ENCODE measurements at regions not wholly inside any gene's neighbourhood (a gene's known extent, or its start where the extent isn't known, plus 50 kb on each side); places are given as distances from the start of the nearest gene placed in this dataset.

DNA sequence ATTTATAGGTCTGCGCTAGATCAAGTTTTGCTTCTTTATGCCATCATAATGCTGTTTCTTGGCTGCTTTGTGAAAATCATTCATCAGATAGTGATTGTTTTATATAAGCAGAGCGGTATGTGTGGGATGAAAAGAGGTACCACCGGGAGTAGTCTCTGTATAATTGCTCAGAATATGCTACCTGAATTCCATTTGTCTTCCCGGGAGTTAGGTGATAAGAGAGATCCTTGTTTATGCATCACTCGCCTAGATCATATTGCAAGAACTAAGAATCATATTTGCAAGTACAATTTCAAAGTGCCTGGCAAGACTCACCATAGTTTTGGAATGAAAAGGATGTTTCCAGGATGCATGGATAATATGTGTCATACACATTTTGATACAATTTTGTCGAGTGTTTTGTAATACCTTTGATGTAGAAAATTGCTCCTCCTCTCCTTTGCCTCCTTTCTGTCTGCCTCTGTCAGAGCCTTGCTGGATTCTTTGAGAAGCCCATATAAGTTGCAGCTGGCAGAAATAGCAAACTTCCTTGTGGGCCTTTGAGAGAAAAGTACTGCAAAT lies 1306.0 kb upstream of the SLC10A2 start:
- peak; percentile 79 for DNase-seq (ENCODE audit: low spot score)

DNA sequence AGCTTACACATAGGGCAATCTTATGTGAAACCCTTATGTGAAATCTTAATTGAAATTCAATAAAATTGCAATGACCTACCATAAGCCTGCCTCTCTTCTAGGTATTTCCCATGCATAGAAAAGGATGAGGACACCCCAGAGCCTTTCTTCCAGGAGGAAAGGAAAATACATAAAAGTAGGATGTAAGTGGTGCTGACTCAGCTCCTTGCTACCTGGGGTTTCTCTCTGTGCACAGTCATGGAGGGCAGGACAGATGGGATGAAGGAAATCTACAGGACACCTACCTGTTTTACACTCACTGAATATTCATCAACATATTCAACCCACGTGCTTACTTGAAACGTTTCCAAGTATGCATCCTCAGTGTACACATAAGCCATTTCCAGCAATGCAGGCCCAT lies 1299.2 kb upstream of the SLC10A2 start:
- DNase-seq (ENCODE audit: low spot score): no peak

DNA sequence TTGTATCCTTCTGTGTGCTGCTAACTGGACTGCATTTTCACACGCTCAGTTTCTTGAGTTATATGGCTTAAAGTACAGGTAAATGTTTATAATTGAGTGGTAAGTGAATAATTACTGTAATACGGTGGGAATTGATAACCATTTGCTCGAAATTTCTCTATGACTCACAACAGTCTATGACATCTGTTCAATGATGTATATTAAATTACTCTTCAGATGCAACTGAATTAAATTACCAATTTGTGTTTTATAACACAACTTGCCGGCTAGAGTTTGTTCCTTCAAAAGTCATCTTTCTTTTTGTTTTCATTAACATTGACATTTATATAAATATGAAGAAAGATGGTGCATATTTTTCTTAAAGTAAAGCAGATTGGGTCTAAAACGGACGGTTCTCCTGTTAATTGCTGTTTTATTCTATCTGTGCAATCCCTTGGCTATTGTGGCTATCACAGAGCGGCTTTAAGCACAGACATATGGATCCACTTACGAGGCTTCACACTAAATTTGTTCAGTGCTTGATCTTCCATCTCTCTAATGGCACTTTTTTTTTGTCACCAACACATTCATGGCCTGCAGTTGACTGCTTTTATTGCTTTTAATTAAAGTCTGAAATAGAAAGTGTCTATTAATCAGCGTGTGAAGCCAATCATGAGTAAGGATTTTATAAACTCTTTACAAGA lies 1291.6 kb upstream of the SLC10A2 start:
- no peak for DNase-seq (ENCODE audit: low spot score)

- DNase-seq (ENCODE audit: low spot score): peak; percentile 93
Observed at GRCh38 chr13:104357174-104357573, 1291.0 kb upstream of the SLC10A2 start.

DNA sequence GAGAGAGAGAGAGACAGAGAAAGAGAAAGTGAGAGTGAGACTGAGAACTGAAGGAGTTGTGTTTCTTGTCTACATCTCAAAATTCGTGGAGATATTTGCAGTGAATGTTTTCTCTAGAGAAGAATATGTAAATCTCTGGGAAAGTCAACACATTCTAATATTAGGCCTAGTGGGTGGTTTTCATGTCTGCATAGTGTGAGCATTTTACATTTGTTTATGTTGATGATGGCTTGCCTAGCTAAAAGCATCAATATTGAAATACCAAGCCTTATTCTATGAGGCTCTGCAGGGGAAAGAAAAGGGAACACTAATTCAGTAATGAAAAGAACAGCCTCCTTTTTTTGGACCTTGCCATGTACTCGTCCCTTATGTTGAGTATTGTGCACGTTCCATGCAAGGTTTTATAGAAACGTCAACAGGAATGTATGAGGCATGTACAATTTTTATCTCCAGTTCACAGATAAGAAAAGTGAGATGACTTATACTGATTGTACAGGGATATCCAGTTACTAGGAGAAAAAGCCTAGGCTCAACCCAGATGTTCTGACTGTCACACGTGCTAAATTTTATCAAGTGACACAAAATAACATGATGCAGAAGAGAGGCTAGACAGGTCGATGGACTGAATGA lies 1288.9 kb upstream of the SLC10A2 start:
- DNase-seq (ENCODE audit: low spot score): peak; percentile 86

GRCh38 chr13:104327211-104327610 lies 1261.0 kb upstream of the SLC10A2 start:
- no peak for DNase-seq (ENCODE audit: low spot score)

DNA sequence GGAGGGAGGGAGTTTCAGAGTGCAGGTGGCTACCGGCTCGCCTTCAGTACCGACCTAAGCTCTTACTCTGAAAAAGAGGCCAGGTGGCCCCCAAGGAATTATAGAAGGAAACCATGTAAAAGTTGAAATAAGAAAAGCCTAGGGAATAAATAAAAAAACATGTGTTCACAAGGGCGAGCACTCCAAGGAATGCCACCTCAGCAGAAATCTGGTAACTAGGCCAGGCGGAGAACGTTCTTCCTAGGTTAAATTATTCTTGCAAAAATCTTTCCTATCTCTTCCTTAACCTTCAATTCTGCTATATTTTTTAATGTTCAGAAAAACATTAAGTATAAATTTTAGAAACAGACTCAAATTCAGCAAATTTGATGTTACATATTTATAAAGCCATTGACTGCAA lies 1260.3 kb upstream of the SLC10A2 start:
- no peak for DNase-seq (ENCODE audit: low spot score)

DNA sequence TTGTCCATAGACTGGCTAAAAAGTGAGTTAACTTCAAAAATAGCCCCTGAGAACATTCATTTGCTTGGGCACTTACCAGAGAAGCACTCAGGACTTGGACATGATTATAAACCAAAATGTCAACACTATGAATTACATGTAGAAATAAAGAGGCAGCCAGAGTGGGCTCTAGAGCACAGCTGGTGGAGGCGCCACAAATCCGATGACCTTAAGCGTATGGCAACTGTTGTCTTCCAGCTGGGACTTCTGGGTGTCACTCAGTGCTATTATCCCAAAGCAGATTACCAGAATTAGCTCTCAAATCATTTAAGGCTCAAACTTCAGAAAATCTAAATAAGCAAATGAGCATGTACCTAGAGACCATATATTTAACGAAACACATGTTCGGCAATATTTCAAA lies 1255.5 kb upstream of the SLC10A2 start:
- no peak for DNase-seq (ENCODE audit: low spot score)

GRCh38 chr13:104320446-104320845 lies 1254.2 kb upstream of the SLC10A2 start:
- DNase-seq (ENCODE audit: low spot score): no peak

- DNase-seq (ENCODE audit: low spot score): peak; percentile 74
Observed at GRCh38 chr13:104318121-104318520, 1251.9 kb upstream of the SLC10A2 start.

GRCh38 chr13:104315606-104316005 lies 1249.4 kb upstream of the SLC10A2 start:
- DNase-seq (ENCODE audit: low spot score): peak; percentile 13

GRCh38 chr13:104314926-104315535 lies 1248.8 kb upstream of the SLC10A2 start:
- no peak for DNase-seq (ENCODE audit: low spot score)

DNA sequence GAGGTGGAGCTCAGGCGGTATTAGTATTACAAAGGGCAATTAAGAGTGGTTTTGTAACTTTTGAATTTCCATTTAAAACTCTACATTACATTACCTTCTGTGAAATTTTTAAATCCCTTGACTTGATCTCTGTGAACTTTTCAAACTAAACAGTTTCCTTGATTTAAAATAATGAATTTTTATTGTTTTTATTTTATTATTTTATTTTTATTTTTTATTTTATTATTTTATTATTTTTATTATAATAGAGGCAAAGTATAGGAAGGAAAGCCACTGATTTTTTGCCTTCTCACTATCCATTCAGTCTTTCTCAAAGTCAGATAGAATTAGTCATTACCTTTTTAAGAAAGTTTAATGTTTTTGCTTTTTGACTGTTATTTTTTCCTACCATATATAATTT lies 1248.1 kb upstream of the SLC10A2 start:
- DNase-seq (ENCODE audit: low spot score): no peak

GRCh38 chr13:104310861-104311260 lies 1244.6 kb upstream of the SLC10A2 start:
- no peak for DNase-seq (ENCODE audit: low spot score)

- no peak for DNase-seq (ENCODE audit: low spot score)
Observed at GRCh38 chr13:104309431-104309830, 1243.2 kb upstream of the SLC10A2 start.

DNA sequence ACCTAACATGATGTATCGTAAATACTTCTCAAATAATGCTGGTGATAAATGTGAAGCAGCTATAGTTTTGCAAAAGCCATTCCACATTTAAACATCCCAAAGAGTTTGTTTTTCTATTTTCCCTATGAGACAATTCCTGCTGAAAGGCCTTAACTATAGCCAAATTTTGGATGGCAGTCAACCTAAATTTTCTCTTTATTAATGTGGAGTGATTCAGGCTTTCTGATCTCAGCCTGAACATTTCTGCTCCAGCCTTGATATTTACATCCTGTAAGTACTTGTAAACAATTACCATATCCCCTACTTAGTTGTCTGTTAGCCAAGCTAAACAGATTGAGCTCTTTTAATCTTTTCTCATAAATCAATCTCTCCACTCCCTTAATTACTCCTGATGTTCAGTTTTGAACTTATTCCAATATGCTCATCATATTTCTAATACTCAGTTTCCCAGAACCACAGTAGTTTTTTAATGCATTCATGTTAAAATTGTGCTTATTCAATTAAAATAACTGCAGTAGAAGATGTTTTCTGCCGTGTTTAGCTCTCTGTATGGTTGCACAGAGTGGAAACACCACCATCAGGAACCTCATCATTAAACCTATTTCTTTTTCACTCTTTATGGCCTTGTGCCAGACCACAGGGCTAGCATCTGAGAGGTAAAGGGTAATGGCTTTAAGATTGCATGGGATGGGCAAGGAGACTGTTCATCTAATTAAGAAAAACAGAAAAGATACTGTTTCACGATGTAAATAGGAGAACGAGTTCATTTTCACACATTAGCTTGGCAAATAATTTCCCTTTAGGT lies 1235.2 kb upstream of the SLC10A2 start:
- DNase-seq (ENCODE audit: low spot score): peak; percentile 11

DNA sequence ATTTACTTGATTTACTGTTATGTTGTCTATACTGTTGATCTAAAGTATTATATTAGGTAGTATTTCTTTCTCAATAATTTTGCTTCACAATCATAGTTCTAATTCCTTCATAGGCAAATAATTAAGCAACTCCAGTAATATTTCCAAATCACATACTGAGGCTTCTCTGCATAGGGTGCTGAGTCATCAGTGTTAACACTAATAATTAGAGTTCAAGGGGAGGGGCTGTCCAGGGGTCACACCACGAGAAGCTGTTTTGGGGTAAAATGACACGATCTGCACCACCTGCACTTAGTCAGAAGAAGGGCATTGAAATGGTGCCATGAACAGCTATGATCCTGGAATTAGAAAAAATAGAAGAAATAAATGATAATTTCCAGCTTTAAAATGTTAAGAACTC lies 1230.9 kb upstream of the SLC10A2 start:
- DNase-seq (ENCODE audit: low spot score): no peak

DNA sequence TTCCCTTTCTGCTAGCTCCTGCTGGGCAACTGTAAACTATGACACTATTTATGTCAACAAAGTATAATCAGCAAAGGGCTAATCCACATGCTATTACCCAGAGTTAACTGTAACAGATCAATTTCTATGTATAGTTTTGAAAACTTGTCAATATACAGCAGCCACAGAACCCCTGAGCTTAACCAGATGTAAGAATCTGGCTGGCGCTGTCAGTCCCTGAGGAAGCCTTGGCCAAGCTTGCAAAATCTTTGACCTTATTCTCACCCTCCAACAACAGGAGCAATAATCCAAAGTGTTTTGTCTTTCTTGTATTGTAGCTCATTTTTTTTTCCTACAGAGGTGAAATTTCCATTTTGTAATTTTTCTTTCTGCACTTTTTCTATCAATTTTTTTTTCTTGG lies 1230.1 kb upstream of the SLC10A2 start:
- DNase-seq (ENCODE audit: low spot score): peak; percentile 3

- DNase-seq (ENCODE audit: low spot score): no peak
Observed at GRCh38 chr13:104295537-104295936, 1229.3 kb upstream of the SLC10A2 start.

DNA sequence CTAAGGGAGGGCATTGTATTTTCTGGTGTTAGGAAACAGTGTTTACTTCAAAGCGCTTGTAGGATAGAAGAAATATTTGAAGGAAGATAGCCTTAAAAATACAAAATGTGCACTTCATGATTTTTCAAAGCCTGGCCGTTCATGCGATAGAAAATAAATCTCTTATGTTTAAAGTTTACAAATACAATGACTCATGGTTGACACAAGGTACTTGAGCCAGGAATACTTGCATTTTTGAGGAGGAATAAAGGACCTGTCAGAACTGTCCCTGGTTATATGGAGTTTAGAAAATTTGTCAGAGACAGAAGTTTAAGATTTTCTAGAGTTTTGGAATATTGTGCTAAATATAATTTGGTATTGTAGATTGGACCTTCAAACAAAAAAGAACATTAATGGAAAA lies 1223.2 kb upstream of the SLC10A2 start:
- DNase-seq (ENCODE audit: low spot score): no peak

DNA sequence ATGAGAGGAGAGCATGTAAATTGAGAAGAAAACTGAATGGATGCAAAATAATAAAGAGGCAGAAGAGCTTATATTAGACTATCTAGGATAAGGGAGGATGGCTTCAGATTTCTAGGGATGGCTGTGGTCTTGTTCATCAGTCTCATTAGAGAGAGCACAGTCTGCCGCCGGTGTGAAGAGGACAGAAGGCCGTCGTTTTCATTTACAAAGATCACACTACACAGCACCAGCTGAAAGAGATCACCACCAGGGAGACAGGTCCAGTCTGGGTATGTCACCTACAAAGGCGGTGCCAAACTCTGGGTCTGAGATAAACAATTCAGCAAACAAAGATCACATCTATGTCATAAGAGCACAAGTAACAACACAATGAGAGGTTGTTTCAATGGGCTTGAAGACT lies 1222.3 kb upstream of the SLC10A2 start:
- DNase-seq (ENCODE audit: low spot score): no peak
